Activated CD4-positive, alpha-beta memory T cell treated with anti-CD3 and anti-CD28 coated beads, Interleukin-2, amount 10 ng/mL, durations not matched to agents 7 days and 5 days (primary cell): ENCODE measurements at regions not wholly inside any gene's neighbourhood (a gene's known extent, or its start where the extent isn't known, plus 50 kb on each side); places are given as distances from the start of the nearest gene placed in this dataset.

Source experiments
- CTCF ChIA-PET: fragments of 350-600 bp; sonication (Branson Sonifier 250); formaldehyde crosslinking; loops from one replicate; lab custom pipeline; 2021; ENCODE audit warnings: antibody characterized with exemption, inconsistent platforms; lab: Charles Lee
- POLR2A ChIA-PET: fragments of 350-600 bp; sonication (Branson Sonifier 250); formaldehyde crosslinking; loops from one replicate; lab custom pipeline; 2021; ENCODE audit warnings: antibody characterized with exemption; lab: Charles Lee
- DNase-seq: peaks from one replicate; pipeline ENCODE4 v3.0.0-alpha.2; 2020
- H3K27ac Mint-ChIP-seq: one replicate; pipeline ENCODE4 v1.8.0; 2021; ENCODE audit warnings: mild to moderate bottlenecking, mixed read lengths
- H3K27me3 Mint-ChIP-seq: one replicate; pipeline ENCODE4 v1.8.0; 2021; ENCODE audit warnings: mixed read lengths
- H3K36me3 Mint-ChIP-seq: one replicate; pipeline ENCODE4 v1.8.0; 2021; ENCODE audit warnings: low read depth, mixed read lengths
- H3K4me1 Mint-ChIP-seq: one replicate; pipeline ENCODE4 v1.8.0; 2021; ENCODE audit warnings: mixed read lengths
- H3K4me3 Mint-ChIP-seq: one replicate; pipeline ENCODE4 v1.8.0; 2021; ENCODE audit warnings: mild to moderate bottlenecking, mixed read lengths
- H3K9me3 Mint-ChIP-seq: one replicate; pipeline ENCODE4 v1.8.0; 2021; ENCODE audit warnings: mixed read lengths

DNA sequence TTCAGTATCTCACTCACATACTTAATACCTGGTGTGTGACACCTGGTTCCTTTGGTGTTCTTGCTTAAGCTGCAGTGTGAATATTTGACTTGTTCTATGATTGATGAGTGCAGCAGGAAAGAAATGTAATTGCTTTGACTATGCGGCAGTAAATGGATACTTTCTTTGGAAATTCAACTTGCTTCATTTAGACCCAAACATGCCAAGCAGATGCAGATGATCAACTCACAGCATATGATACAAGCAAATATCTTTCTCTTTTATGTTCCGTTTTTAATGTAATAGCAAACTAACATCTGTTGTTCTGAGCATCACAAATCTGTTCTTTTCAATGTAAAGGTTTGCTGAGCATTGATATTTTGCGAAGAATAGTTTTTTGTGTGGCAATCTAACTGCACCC, 549.5 kb downstream of the C4orf33 start:
- ChIA-PET POLR2A (no interaction called here), CTCF (no interaction called here)
- Mint-ChIP-seq H3K27ac (no peak overlapping the region), H3K27me3 (no peaks in the 10 kb centered on the region), H3K4me3 (no peak overlapping the region), H3K4me1 (no peaks in the 10 kb centered on the region), H3K9me3 (no peaks in the 10 kb centered on the region), H3K36me3 (no peaks in the 10 kb centered on the region)
- no peak for DNase-seq

GRCh38 chr4:129668092-129668491, 572.1 kb downstream of the C4orf33 start:
- Mint-ChIP-seq H3K27ac (no peak overlapping the region), H3K27me3 (no peaks in the 10 kb centered on the region), H3K9me3 (no peaks in the 10 kb centered on the region), H3K4me1 (no peaks in the 10 kb centered on the region), H3K4me3 (no peak overlapping the region), H3K36me3 (no peaks in the 10 kb centered on the region)
- no peak for DNase-seq
- POLR2A ChIA-PET: no interaction called here
- CTCF ChIA-PET: no interaction called here

DNA sequence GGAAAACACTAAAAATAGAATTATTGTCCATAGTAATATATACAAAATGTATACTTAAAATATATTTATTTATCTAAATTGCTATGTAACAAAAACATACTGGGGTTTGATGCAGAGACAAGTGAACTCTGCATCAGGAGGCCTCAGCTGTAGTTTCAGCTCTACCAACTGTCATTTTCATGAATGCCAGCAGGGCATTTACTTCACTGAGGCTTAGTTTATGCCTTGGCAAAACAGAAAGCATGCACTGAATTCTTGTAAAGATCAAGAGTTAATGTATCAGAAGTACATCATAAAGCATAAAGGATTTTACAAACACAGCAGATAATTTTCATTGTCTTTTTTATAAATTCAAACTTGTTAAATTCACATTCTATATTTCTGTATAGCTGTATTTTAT, 577.0 kb downstream of the C4orf33 start:
- Mint-ChIP-seq H3K27me3 (no peaks in the 10 kb centered on the region), H3K27ac (no peak overlapping the region), H3K4me1 (no peaks in the 10 kb centered on the region), H3K9me3 (peaks cover 8% of the 10 kb centered on the region), H3K36me3 (no peaks in the 10 kb centered on the region), H3K4me3 (no peak overlapping the region)
- ChIA-PET POLR2A (no interaction called here), CTCF (no interaction called here)
- no peak for DNase-seq

- no peak overlapping the region for H3K4me3 Mint-ChIP-seq
- POLR2A ChIA-PET: no interaction called here
- no peaks in the 10 kb centered on the region for H3K27me3 Mint-ChIP-seq
- peaks cover 8% of the 10 kb centered on the region for H3K9me3 Mint-ChIP-seq
- H3K36me3 Mint-ChIP-seq: no peaks in the 10 kb centered on the region
- H3K4me1 Mint-ChIP-seq: no peaks in the 10 kb centered on the region
- H3K27ac Mint-ChIP-seq: no peak overlapping the region
- no peak for DNase-seq
- CTCF ChIA-PET: no interaction called here
Observed at GRCh38 chr4:129675036-129675435, 579.1 kb downstream of the C4orf33 start.

DNA sequence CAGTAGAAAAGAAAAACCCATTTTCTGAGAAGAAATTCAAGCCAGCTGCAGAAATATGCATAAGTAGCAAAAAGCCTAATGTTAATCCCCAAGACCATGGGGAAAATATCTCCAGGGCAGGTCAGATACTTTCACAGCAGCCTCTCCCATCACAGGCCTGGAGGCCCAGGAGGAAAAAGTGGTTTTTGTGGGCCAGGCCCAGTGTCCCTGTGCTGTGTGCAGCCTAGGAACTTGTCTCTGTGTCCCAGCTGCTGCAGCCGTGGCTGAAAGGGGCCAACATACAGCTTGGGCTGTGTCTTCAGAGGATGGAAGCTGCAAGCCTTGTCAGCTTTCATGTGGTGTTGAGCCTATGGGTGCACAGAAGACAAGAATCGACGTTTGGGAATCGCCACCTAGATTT, 581.0 kb downstream of the C4orf33 start:
- H3K4me3 Mint-ChIP-seq: no peak overlapping the region
- peaks cover 8% of the 10 kb centered on the region for H3K9me3 Mint-ChIP-seq
- ChIA-PET CTCF (no interaction called here), POLR2A (no interaction called here)
- H3K27me3 Mint-ChIP-seq: no peaks in the 10 kb centered on the region
- no peak overlapping the region for H3K27ac Mint-ChIP-seq
- H3K36me3 Mint-ChIP-seq: no peaks in the 10 kb centered on the region
- DNase-seq: no peak
- H3K4me1 Mint-ChIP-seq: no peaks in the 10 kb centered on the region

DNA sequence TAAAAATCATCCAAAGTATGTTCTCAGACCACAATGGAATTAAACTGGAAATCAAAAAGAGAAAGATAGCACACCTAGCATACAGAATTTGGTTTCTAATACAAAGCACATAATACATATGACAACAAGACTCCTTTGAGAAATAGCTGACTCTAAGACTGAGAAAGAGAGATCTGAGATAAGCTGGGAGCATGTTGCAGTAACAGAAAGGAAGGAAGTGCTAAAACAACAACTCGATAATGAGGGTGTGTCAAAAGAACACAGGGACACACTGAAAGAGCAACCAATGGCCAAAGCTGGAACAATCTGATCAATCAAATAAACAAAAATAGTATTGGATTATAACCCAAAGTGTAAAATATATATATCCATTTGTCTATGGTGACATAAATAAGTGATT, 586.6 kb downstream of the C4orf33 start:
- Mint-ChIP-seq H3K4me1 (no peaks in the 10 kb centered on the region), H3K36me3 (no peaks in the 10 kb centered on the region), H3K27ac (no peak overlapping the region), H3K4me3 (no peak overlapping the region), H3K27me3 (no peaks in the 10 kb centered on the region), H3K9me3 (no peaks in the 10 kb centered on the region)
- ChIA-PET POLR2A (no interaction called here), CTCF (no interaction called here)
- DNase-seq: no peak

DNA sequence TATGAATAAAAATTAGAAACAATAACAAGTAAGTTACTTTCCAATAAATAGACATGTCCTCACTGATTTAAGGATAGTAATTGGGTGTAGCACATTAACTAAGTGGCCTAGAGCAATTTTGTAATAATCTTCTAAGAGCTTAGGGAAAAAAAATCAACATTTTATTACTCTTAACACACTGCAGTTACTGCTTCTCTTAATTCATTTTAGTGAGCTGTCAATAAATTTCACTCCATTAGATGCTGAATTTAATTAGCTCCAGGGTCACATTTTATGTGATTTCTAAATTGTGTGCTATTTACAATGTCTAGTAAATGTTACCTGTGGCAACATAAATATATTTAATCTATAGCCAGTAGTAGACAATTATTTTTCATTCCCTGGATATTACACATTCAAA, 612.0 kb downstream of the C4orf33 start:
- H3K27ac Mint-ChIP-seq: no peak overlapping the region
- no peaks in the 10 kb centered on the region for H3K36me3 Mint-ChIP-seq
- POLR2A ChIA-PET: no interaction called here
- H3K9me3 Mint-ChIP-seq: no peaks in the 10 kb centered on the region
- no peak overlapping the region for H3K4me3 Mint-ChIP-seq
- H3K27me3 Mint-ChIP-seq: no peaks in the 10 kb centered on the region
- CTCF ChIA-PET: no interaction called here
- no peaks in the 10 kb centered on the region for H3K4me1 Mint-ChIP-seq
- DNase-seq: no peak

DNA sequence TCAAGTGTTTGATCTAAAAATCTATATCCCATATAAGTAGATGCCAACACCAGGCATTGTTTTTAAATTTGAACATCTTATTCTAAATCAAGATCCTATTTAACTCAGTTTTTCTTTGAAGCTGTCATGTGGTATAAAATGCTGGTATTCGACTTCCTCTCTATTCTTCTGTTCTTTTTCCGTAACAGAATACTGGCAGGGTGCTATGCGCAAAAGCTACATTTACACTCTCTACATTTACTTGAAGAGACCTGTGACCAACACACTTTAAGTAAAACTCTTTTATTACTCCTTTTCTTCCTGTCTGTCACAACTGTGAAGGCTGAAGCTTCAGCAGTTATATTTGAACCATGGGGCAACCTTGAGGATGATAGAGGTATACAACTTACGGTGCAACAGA, 612.8 kb downstream of the C4orf33 start:
- Mint-ChIP-seq H3K9me3 (no peaks in the 10 kb centered on the region), H3K36me3 (no peaks in the 10 kb centered on the region), H3K27me3 (no peaks in the 10 kb centered on the region), H3K27ac (no peak overlapping the region), H3K4me3 (no peak overlapping the region), H3K4me1 (no peaks in the 10 kb centered on the region)
- CTCF ChIA-PET: no interaction called here
- POLR2A ChIA-PET: no interaction called here
- no peak for DNase-seq

GRCh38 chr4:129738175-129738574, 642.2 kb downstream of the C4orf33 start:
- CTCF ChIA-PET: no interaction called here
- no peak for DNase-seq
- no peaks in the 10 kb centered on the region for H3K27me3 Mint-ChIP-seq
- no peaks in the 10 kb centered on the region for H3K36me3 Mint-ChIP-seq
- H3K27ac Mint-ChIP-seq: no peak overlapping the region
- no peak overlapping the region for H3K4me3 Mint-ChIP-seq
- POLR2A ChIA-PET: no interaction called here
- H3K4me1 Mint-ChIP-seq: no peaks in the 10 kb centered on the region
- H3K9me3 Mint-ChIP-seq: no peaks in the 10 kb centered on the region

- CTCF ChIA-PET: no interaction called here
Observed at GRCh38 chr4:129747756-129748155, 651.8 kb downstream of the C4orf33 start.

GRCh38 chr4:129748991-129749390, 653.0 kb downstream of the C4orf33 start:
- Mint-ChIP-seq H3K36me3 (no peaks in the 10 kb centered on the region), H3K4me3 (no peak overlapping the region), H3K9me3 (no peaks in the 10 kb centered on the region), H3K27me3 (no peaks in the 10 kb centered on the region), H3K27ac (no peak overlapping the region), H3K4me1 (no peaks in the 10 kb centered on the region)
- ChIA-PET CTCF (no interaction called here), POLR2A (no interaction called here)
- no peak for DNase-seq

More at GRCh38 chr4:129747756-129748155, 651.8 kb downstream of the C4orf33 start:
- no peak overlapping the region for H3K4me3 Mint-ChIP-seq
- no peak for DNase-seq
- POLR2A ChIA-PET: no interaction called here
- no peak overlapping the region for H3K27ac Mint-ChIP-seq
- H3K36me3 Mint-ChIP-seq: no peaks in the 10 kb centered on the region
- no peaks in the 10 kb centered on the region for H3K27me3 Mint-ChIP-seq
- H3K9me3 Mint-ChIP-seq: no peaks in the 10 kb centered on the region
- H3K4me1 Mint-ChIP-seq: no peaks in the 10 kb centered on the region

DNA sequence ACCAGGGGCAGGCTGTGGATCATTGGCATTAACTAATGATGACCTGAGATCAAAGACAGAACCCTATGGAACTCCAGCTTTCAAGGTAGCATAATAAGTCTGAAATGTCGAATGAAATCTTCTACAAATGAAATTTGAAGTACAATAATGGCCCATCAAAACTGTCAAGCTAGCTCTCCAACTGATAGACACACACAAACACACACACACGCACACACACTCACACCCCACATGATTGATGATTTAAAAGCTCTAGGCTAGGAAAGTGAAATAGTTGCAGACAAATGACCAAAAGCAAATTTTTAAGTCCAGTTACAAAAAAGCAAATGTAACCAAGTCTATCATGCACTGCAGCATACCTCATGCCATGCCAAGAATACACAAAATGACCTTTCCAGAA, 655.7 kb downstream of the C4orf33 start:
- Mint-ChIP-seq H3K9me3 (no peaks in the 10 kb centered on the region), H3K27ac (no peak overlapping the region)

DNA sequence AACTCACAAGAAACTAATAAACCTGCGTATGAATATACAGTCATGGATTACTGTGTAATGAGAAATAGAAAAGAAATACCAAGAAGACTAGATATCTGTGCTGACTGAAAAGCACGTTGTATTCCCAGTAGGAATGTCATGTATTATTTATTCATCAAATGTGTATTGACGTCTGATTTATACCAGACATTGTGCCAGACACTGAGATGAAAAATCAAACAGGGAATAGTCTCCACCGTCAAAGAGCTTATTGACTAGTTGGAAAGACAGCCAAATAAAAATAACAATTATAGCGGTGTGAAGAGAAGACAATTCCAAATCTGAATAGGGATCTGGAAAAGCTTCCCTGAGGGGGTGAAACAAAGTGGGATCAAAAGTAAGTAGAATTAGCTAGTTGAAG, 687.6 kb downstream of the C4orf33 start:
- Mint-ChIP-seq H3K36me3 (no peaks in the 10 kb centered on the region), H3K27ac (no peak overlapping the region), H3K4me1 (no peaks in the 10 kb centered on the region), H3K4me3 (no peak overlapping the region), H3K27me3 (no peaks in the 10 kb centered on the region), H3K9me3 (no peaks in the 10 kb centered on the region)
- ChIA-PET CTCF (no interaction called here), POLR2A (no interaction called here)
- no peak for DNase-seq

More for the DNA sequence above, 655.7 kb downstream of the C4orf33 start:
- no peak for DNase-seq
- Mint-ChIP-seq H3K36me3 (no peaks in the 10 kb centered on the region), H3K4me3 (no peak overlapping the region), H3K4me1 (no peaks in the 10 kb centered on the region), H3K27me3 (no peaks in the 10 kb centered on the region)
- ChIA-PET CTCF (no interaction called here), POLR2A (no interaction called here)

- CTCF ChIA-PET: no interaction called here
- Mint-ChIP-seq H3K27ac (no peak overlapping the region), H3K36me3 (no peaks in the 10 kb centered on the region), H3K27me3 (no peaks in the 10 kb centered on the region), H3K4me3 (no peak overlapping the region), H3K9me3 (no peaks in the 10 kb centered on the region), H3K4me1 (no peaks in the 10 kb centered on the region)
- POLR2A ChIA-PET: no interaction called here
- no peak for DNase-seq
Observed at GRCh38 chr4:129788486-129788885, 692.5 kb downstream of the C4orf33 start.
